HepG2 (cell line): ENCODE measurements at regions not wholly inside any gene's neighbourhood (a gene's known extent, or its start where the extent isn't known, plus 50 kb on each side); places are given as distances from the start of the nearest gene placed in this dataset.
A peak's percentile ranks its signal among the peaks of the same experiment; 100 is the strongest.

Experiments
- DBP ChIP-seq: sonication (generic); formaldehyde crosslinking; IDR thresholded peaks from 2 replicates; pipeline ENCODE4 v1.4.0; 2020; ENCODE audit warnings: missing genetic modification reagents; ENCODE audit errors: not compliant biosample characterization
- FOSL1 ChIP-seq: sonication (generic); formaldehyde crosslinking; IDR thresholded peaks from 2 replicates; pipeline ENCODE4 v1.9.0; 2021; ENCODE audit warnings: missing genetic modification reagents, borderline replicate concordance
- FOXJ3 ChIP-seq: sonication (generic); formaldehyde crosslinking; IDR thresholded peaks from 2 replicates; pipeline ENCODE4 v1.4.0; 2020; ENCODE audit warnings: missing genetic modification reagents, mild to moderate bottlenecking, borderline replicate concordance
- HNF4G ChIP-seq, 2 experiments: sonication (generic) in 1 of 2; formaldehyde crosslinking in 1 of 2; IDR thresholded peaks; 2 replicates each; pipeline versions ENCODE4 v1.4.0 to v1.6.1; 2011 to 2020; ENCODE audit warnings: borderline replicate concordance in 2 of 2, low read depth in 2 of 2, mild to moderate bottlenecking in 2 of 2, low read length in 1 of 2, missing genetic modification reagents in 1 of 2, moderate library complexity in 1 of 2
- KAT2B ChIP-seq: fragments of 150-350 bp; IDR thresholded peaks from 2 replicates; pipeline ENCODE4 v1.6.1; 2014; ENCODE audit warnings: low read depth, low read length, borderline replicate concordance
- KLF11 ChIP-seq: IDR thresholded peaks from 2 replicates; pipeline ENCODE4 v1.6.1; 2016; ENCODE audit warnings: missing compliant biosample characterization
- MTF2 ChIP-seq: sonication (generic); formaldehyde crosslinking; IDR thresholded peaks from 2 replicates; pipeline ENCODE4 v1.5.0; 2020; ENCODE audit warnings: missing genetic modification reagents, borderline replicate concordance
- MXD3 ChIP-seq: IDR thresholded peaks from 2 replicates; pipeline ENCODE4 v1.6.1; 2016; ENCODE audit warnings: mild to moderate bottlenecking, missing biosample characterization, missing genetic modification reagents
- NRL ChIP-seq: sonication (generic); formaldehyde crosslinking; IDR thresholded peaks from 2 replicates; pipeline ENCODE4 v1.5.0; 2020; ENCODE audit warnings: missing genetic modification reagents, mild to moderate bottlenecking, moderate library complexity, borderline replicate concordance
- PLRG1 ChIP-seq: fragments of 450-650 bp; conservative IDR thresholded peaks from 2 replicates; pipeline ENCODE4 v1.6.1; 2016
- PTBP1 ChIP-seq: fragments of 200-400 bp; formaldehyde crosslinking; IDR thresholded peaks from 2 replicates; pipeline ENCODE4 v1.6.1; 2018; ENCODE audit warnings: low read length, low read depth; ENCODE audit not compliant: poor library complexity, severe bottlenecking
- SETDB1 ChIP-seq: sonication (generic); formaldehyde crosslinking; IDR thresholded peaks from 2 replicates; pipeline ENCODE4 v1.5.1; 2020; ENCODE audit warnings: missing genetic modification reagents, mild to moderate bottlenecking, borderline replicate concordance
- SNAI1 ChIP-seq: sonication (generic); formaldehyde crosslinking; IDR thresholded peaks from 2 replicates; pipeline ENCODE4 v1.5.0; 2020; ENCODE audit warnings: mild to moderate bottlenecking, missing genetic modification reagents, borderline replicate concordance
- SNAPC5 ChIP-seq: sonication (generic); formaldehyde crosslinking; IDR thresholded peaks from 2 replicates; pipeline ENCODE4 v1.8.1; 2023; ENCODE audit warnings: mild to moderate bottlenecking, missing genetic modification reagents, borderline replicate concordance
- SRSF4 ChIP-seq: fragments of 200-400 bp; formaldehyde crosslinking; IDR thresholded peaks from one replicate; pipeline ENCODE4 v1.6.1; 2018; ENCODE audit warnings: mild to moderate bottlenecking, low read depth, low read length, moderate library complexity; ENCODE audit not compliant: poor library complexity, severe bottlenecking
- TFE3 ChIP-seq: IDR thresholded peaks from 2 replicates; pipeline ENCODE4 v1.6.1; 2016
- TMF1 ChIP-seq: sonication (generic); formaldehyde crosslinking; IDR thresholded peaks from 2 replicates; pipeline ENCODE4 v1.8.1; 2022; ENCODE audit warnings: low read depth, missing genetic modification reagents
- ZBTB43 ChIP-seq: sonication (generic); formaldehyde crosslinking; conservative IDR thresholded peaks from 2 replicates; pipeline ENCODE4 v1.4.0; 2020; ENCODE audit warnings: missing genetic modification reagents
- ZFP1 ChIP-seq: IDR thresholded peaks from 2 replicates; pipeline ENCODE4 v1.6.1; 2016
- ZNF281 ChIP-seq: sonication (generic); formaldehyde crosslinking; IDR thresholded peaks from 2 replicates; pipeline ENCODE4 v1.4.0; 2020; ENCODE audit warnings: missing genetic modification reagents, borderline replicate concordance
- ZNF7 ChIP-seq: IDR thresholded peaks from 2 replicates; pipeline ENCODE4 v1.6.1; 2016; ENCODE audit warnings: missing biosample characterization, missing genetic modification reagents
- ZNF781 ChIP-seq: sonication (generic); formaldehyde crosslinking; IDR thresholded peaks from 2 replicates; pipeline ENCODE4 v1.5.1; 2020; ENCODE audit warnings: borderline replicate concordance, mild to moderate bottlenecking, missing genetic modification reagents; ENCODE audit errors: not compliant biosample characterization

GRCh38 chr21:43311301-43311817 is 115.6 kb downstream of the SIK1 start (continued):
- TF ChIP-seq TFE3 (CRISPR knock-in tag) = no peak
- TF ChIP-seq KLF11 (CRISPR knock-in tag) = no peak
- no peak for TF ChIP-seq ZNF281 (CRISPR knock-in tag)
- TF ChIP-seq ZNF781 = no peak
- TF ChIP-seq SNAI1 = no peak
- no peak for TF ChIP-seq FOXJ3
- TF ChIP-seq TMF1 (CRISPR knock-in tag) = no peak
- no peak for TF ChIP-seq SNAPC5
- TF ChIP-seq KAT2B = no peak
- TF ChIP-seq SETDB1 (CRISPR knock-in tag) = no peak
- TF ChIP-seq ZNF7 (CRISPR knock-in tag) = no peak
- TF ChIP-seq PTBP1 = no peak
- no peak for TF ChIP-seq MTF2
- no peak for TF ChIP-seq PLRG1
- TF ChIP-seq SRSF4 = no peak
- no peak for TF ChIP-seq MXD3
- peak; percentile 79 for TF ChIP-seq HNF4G (IDR thresholded peaks at IDR 0.05; ENCODE audit: borderline replicate concordance, low read depth, low read length)
- peak; percentile 72; the same call in 1 of the 2 replicates for TF ChIP-seq HNF4G (CRISPR knock-in tag; IDR thresholded peaks at IDR 0.05; ENCODE audit: borderline replicate concordance, low read depth)
- TF ChIP-seq NRL = no peak
- TF ChIP-seq DBP (CRISPR knock-in tag) = no peak
- TF ChIP-seq FOSL1 (CRISPR knock-in tag) = no peak
- no peak for TF ChIP-seq ZFP1 (CRISPR knock-in tag)
- TF ChIP-seq ZBTB43 (CRISPR knock-in tag) = no peak
